ENCODE measurements at regions not wholly inside any gene's neighbourhood (a gene's known extent, or its start where the extent isn't known, plus 50 kb on each side); places are given as distances from the start of the nearest gene placed in this dataset.

DNA sequence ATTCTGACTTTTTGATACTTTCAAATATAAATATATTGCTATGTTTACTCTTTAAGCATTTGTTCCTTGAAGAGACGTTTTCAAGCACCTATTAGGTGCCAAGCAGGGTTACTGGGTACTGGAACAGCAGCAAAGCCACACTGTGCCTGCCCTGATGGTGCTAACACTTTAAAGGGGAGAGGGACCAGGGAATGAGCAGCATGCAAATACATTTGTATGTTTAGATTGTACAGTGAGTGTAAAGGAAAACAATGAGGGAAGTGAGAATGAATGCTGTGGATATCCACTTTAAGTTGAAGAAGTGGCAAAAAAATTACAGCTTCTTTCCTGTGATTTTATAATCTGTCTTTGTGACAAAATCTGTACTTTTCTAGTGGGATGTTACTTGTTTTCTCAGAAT lies 400.2 kb upstream of the ATP11B start:
- TF ChIP-seq, protein P1, sequence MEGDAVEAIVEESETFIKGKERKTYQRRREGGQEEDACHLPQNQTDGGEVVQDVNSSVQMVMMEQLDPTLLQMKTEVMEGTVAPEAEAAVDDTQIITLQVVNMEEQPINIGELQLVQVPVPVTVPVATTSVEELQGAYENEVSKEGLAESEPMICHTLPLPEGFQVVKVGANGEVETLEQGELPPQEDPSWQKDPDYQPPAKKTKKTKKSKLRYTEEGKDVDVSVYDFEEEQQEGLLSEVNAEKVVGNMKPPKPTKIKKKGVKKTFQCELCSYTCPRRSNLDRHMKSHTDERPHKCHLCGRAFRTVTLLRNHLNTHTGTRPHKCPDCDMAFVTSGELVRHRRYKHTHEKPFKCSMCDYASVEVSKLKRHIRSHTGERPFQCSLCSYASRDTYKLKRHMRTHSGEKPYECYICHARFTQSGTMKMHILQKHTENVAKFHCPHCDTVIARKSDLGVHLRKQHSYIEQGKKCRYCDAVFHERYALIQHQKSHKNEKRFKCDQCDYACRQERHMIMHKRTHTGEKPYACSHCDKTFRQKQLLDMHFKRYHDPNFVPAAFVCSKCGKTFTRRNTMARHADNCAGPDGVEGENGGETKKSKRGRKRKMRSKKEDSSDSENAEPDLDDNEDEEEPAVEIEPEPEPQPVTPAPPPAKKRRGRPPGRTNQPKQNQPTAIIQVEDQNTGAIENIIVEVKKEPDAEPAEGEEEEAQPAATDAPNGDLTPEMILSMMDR (IDR thresholded peaks at IDR 0.05): no peak
- TF ChIP-seq POLR2A (IDR thresholded peaks at IDR 0.05; ENCODE audit: low read depth): no peak

Data from esophagus muscularis mucosa (tissue), 3 donors.